B cell (primary cell): ENCODE measurements at regions not wholly inside any gene's neighbourhood (a gene's known extent, or its start where the extent isn't known, plus 50 kb on each side); places are given as distances from the start of the nearest gene placed in this dataset.

ENCODE experiments used
- ATAC-seq: fragments of 200-7000 bp; cut with Tn5 transposase; one replicate; pipeline ENCODE4 v1.10.0; 2021; ENCODE audit warnings: low read depth, mild to moderate bottlenecking, moderate number of reproducible peaks, moderate library complexity
- CTCF ChIA-PET: fragments of 350-600 bp; sonication (Branson Sonifier 250); formaldehyde crosslinking; loops from one replicate; lab custom pipeline; 2021; ENCODE audit warnings: antibody characterized with exemption, inconsistent platforms; lab: Charles Lee
- POLR2A ChIA-PET: fragments of 350-600 bp; sonication (Branson Sonifier 250); formaldehyde crosslinking; loops from one replicate; lab custom pipeline; 2021; ENCODE audit warnings: antibody characterized with exemption; lab: Charles Lee
- DNase-seq: peaks from one replicate; pipeline ENCODE4 v3.0.0; 2013
- H2AFZ ChIP-seq: 2 replicates; pipeline ENCODE4 v1.6.1; 2012; ENCODE audit warnings: mild to moderate bottlenecking, low read depth, low read length; ENCODE audit not compliant: insufficient read depth, poor library complexity, severe bottlenecking
- H3K27ac ChIP-seq, 2 donors: 1 replicate in 1 of 2; 2 replicates in 1 of 2; pipeline ENCODE4 v1.5.1; 2012 to 2013; ENCODE audit warnings: low read length in 2 of 2, mild to moderate bottlenecking in 2 of 2, moderate library complexity in 1 of 2
- H3K27me3 ChIP-seq, 4 experiments: fragments of 200-600 bp in 1 of 4; sonication (generic) in 1 of 4; replicated peaks in 1 of 4; 1 replicate in 2 of 4; 2 replicates in 2 of 4; pipeline versions ENCODE4 v1.6.1 to v1.7.0; 2013 to 2016; ENCODE audit warnings: low read length in 3 of 4, mild to moderate bottlenecking in 2 of 4, mixed read lengths in 1 of 4, moderate library complexity in 1 of 4; ENCODE audit not compliant: insufficient read depth in 4 of 4, control insufficient read depth in 3 of 4; ENCODE audit errors: control extremely low read depth in 1 of 4
- H3K36me3 ChIP-seq, 2 experiments: replicated peaks in 1 of 2; 1 replicate in 1 of 2; 2 replicates in 1 of 2; pipeline versions ENCODE4 v1.6.1 to v1.7.1; 2013; ENCODE audit warnings: low read length in 1 of 2; ENCODE audit not compliant: insufficient read depth in 2 of 2, control insufficient read depth in 1 of 2; ENCODE audit errors: control extremely low read depth in 1 of 2, extremely low read depth in 1 of 2
- H3K4me1 ChIP-seq, 2 donors: fragments of 200-600 bp in 1 of 2; sonication (generic) in 1 of 2; 1 replicate in 1 of 2; 2 replicates in 1 of 2; pipeline versions ENCODE4 v1.5.1 to v1.6.1; 2013 to 2017; ENCODE audit warnings: low read length in 2 of 2; ENCODE audit not compliant: control insufficient read depth in 2 of 2, insufficient read depth in 2 of 2
- H3K4me2 ChIP-seq: replicated peaks from 2 replicates; pipeline ENCODE3; 2012; ENCODE audit warnings: mild to moderate bottlenecking, low read depth, low read length; ENCODE audit not compliant: poor library complexity, severe bottlenecking
- H3K4me3 ChIP-seq, 5 experiments: fragments of 200-600 bp in 1 of 5; sonication (generic) in 1 of 5; 1 replicate in 3 of 5; 2 replicates in 2 of 5; pipeline versions ENCODE4 v1.5.1 to v1.7.0; 2011 to 2016; ENCODE audit warnings: low read length in 4 of 5, mild to moderate bottlenecking in 4 of 5, low read depth in 2 of 5, control low read depth in 1 of 5, moderate library complexity in 1 of 5; ENCODE audit not compliant: insufficient read depth in 1 of 5; ENCODE audit errors: control extremely low read depth in 1 of 5, extremely low read depth in 1 of 5
- H3K79me2 ChIP-seq: fragments of 200-600 bp; sonication (generic); one replicate; pipeline ENCODE4 v1.6.0; 2016; ENCODE audit warnings: low read length; ENCODE audit not compliant: control insufficient read depth, insufficient read depth
- H3K9ac ChIP-seq: fragments of 200-600 bp; sonication (generic); 2 replicates; pipeline ENCODE4 v1.6.1; 2017; ENCODE audit warnings: mild to moderate bottlenecking, low read length, moderate library complexity
- H3K9me3 ChIP-seq, 3 donors: one replicate each; pipeline versions ENCODE4 v1.6.1 to v1.7.1; 2013; ENCODE audit warnings: low read length in 2 of 3; ENCODE audit not compliant: control insufficient read depth in 2 of 3, insufficient read depth in 1 of 3; ENCODE audit errors: control extremely low read depth in 1 of 3
- H4K20me1 ChIP-seq: 2 replicates; pipeline ENCODE4 v1.6.0; 2012; ENCODE audit warnings: mild to moderate bottlenecking, low read length; ENCODE audit not compliant: insufficient read depth, control insufficient read depth, poor library complexity, severe bottlenecking
- H3K27ac Mint-ChIP-seq: one replicate; pipeline ENCODE4 v1.8.0; 2021; ENCODE audit warnings: mixed read lengths
- H3K27me3 Mint-ChIP-seq: one replicate; pipeline ENCODE4 v1.8.0; 2021; ENCODE audit warnings: mixed read lengths
- H3K4me1 Mint-ChIP-seq: one replicate; pipeline ENCODE4 v1.8.0; 2021; ENCODE audit warnings: mixed read lengths
- H3K4me3 Mint-ChIP-seq: one replicate; pipeline ENCODE4 v1.8.0; 2021; ENCODE audit warnings: mixed read lengths
- H3K9me3 Mint-ChIP-seq: one replicate; pipeline ENCODE4 v1.8.0; 2022; ENCODE audit warnings: mixed read lengths; ENCODE audit not compliant: insufficient read depth
- CTCF ChIP-seq: fragments of 200-600 bp; IDR thresholded peaks from one replicate; pipeline ENCODE4 v1.8.0; 2022; ENCODE audit warnings: antibody characterized with exemption, mild to moderate bottlenecking
- EZH2 ChIP-seq: IDR thresholded peaks from 2 replicates; pipeline ENCODE4 v1.6.1; 2012; ENCODE audit warnings: borderline replicate concordance, low read depth, mild to moderate bottlenecking, moderate library complexity, low read length; ENCODE audit not compliant: insufficient read depth, poor library complexity, severe bottlenecking
- WGBS: methylation state at CpG from one replicate; pipeline ENCODE4 v1.1.5; 2013; ENCODE audit warnings: missing lambda C conversion rate; ENCODE audit not compliant: insufficient coverage; 5-methylcytosine and 5-hydroxymethylcytosine counted together
- intact Hi-C: fragments of 100-400 bp; cut with micrococcal nuclease; formaldehyde crosslinking; loops from one replicate; pipeline ENCODE4 v1.10.0; 2022

DNA sequence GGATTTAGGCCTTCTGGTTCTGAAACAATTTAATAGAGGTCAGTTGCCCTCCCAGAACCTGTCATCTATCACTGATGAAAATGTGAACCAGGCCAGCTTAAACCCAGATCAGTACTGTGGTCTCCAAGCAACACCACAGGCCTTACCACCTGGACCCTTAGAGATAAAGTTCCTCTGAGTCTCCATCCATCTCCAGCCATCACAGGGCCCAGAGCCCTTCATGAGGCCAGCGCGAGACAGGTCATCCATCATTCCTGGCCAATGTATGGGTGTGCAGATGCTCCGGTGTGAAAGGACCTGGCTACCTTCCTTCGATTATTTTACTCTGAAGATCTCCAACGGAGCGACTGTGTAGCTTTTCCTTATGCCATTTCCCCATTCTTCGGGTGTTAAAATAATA is 322.7 kb upstream of the SOX11 start:
- WGBS = 100% methylated on average over 3 of the region's 7 CpGs
- H2AFZ ChIP-seq = no peak overlapping the region
- no peaks in the 10 kb centered on the region for H3K36me3 ChIP-seq
- Mint-ChIP-seq H3K27ac (no peak overlapping the region), H3K4me3 (no peak overlapping the region), H3K9me3 (no peaks in the 10 kb centered on the region), H3K27me3 (no peaks in the 10 kb centered on the region), H3K4me1 (no peaks in the 10 kb centered on the region)
- H3K79me2 ChIP-seq = no peaks in the 10 kb centered on the region
- ChIA-PET POLR2A (no interaction called here), CTCF (no interaction called here)
- H3K27me3 ChIP-seq = no peaks in the 10 kb centered on the region
- no peak overlapping the region for H3K9ac ChIP-seq
- H3K4me3 ChIP-seq = no peak overlapping the region
- TF ChIP-seq EZH2 = no peak
- no peak for TF ChIP-seq CTCF
- no peak for ATAC-seq
- H3K9me3 ChIP-seq = no peaks in the 10 kb centered on the region
- H3K4me1 ChIP-seq = no peaks in the 10 kb centered on the region
- DNase-seq = no peak
- no peaks in the 10 kb centered on the region for H4K20me1 ChIP-seq
- no peak overlapping the region for H3K4me2 ChIP-seq
- H3K27ac ChIP-seq = no peak overlapping the region
- intact Hi-C loops = no loop called here

GRCh38 chr2:5370158-5370557 is 322.0 kb upstream of the SOX11 start:
- Histone ChIP-seq H3K9me3 (no peaks in the 10 kb centered on the region), H2AFZ (no peak overlapping the region), H4K20me1 (no peaks in the 10 kb centered on the region), H3K36me3 (no peaks in the 10 kb centered on the region), H3K27me3 (no peaks in the 10 kb centered on the region), H3K27ac (no peak overlapping the region), H3K9ac (no peak overlapping the region), H3K4me2 (no peak overlapping the region), H3K4me1 (no peaks in the 10 kb centered on the region), H3K4me3 (no peak overlapping the region), H3K79me2 (no peaks in the 10 kb centered on the region)
- CTCF ChIA-PET = no interaction called here
- Mint-ChIP-seq H3K27me3 (peaks cover 4% of the 10 kb centered on the region), H3K27ac (no peak overlapping the region), H3K9me3 (no peaks in the 10 kb centered on the region), H3K4me1 (no peaks in the 10 kb centered on the region), H3K4me3 (no peak overlapping the region)
- ATAC-seq (no peak), DNase-seq (no peak)
- intact Hi-C loops = no loop called here
- POLR2A ChIA-PET = no interaction called here
- no peak for TF ChIP-seq EZH2
- TF ChIP-seq CTCF = no peak
- WGBS = 88% methylated on average over 3 of the region's 5 CpGs
